HepG2 (cell line): ENCODE measurements at regions not wholly inside any gene's neighbourhood (a gene's known extent, or its start where the extent isn't known, plus 50 kb on each side); places are given as distances from the start of the nearest gene placed in this dataset.

Experiments used
- BRCA1 ChIP-seq: sonication (generic); formaldehyde crosslinking; IDR thresholded peaks from 2 replicates; pipeline ENCODE4 v1.4.0; 2020; ENCODE audit warnings: missing genetic modification reagents
- HDAC2 ChIP-seq: sonication (generic); formaldehyde crosslinking; IDR thresholded peaks from 2 replicates; pipeline ENCODE4 v1.4.0; 2020; ENCODE audit warnings: missing genetic modification reagents
- IKZF1 ChIP-seq: fragments of 450-650 bp; IDR thresholded peaks from 2 replicates; pipeline ENCODE4 v1.7.1; 2016
- MZF1 ChIP-seq: sonication (generic); formaldehyde crosslinking; IDR thresholded peaks from 2 replicates; pipeline ENCODE4 v1.8.1; 2023; ENCODE audit warnings: mild to moderate bottlenecking, missing genetic modification reagents, borderline replicate concordance
- NR1H2 ChIP-seq: sonication (generic); formaldehyde crosslinking; IDR thresholded peaks from 2 replicates; pipeline ENCODE4 v1.8.1; 2022; ENCODE audit warnings: low read depth, missing genetic modification reagents, borderline replicate concordance
- POLR2A ChIP-seq, 2 experiments: IDR thresholded peaks; 2 replicates each; pipeline ENCODE4 v1.6.1; 2011; ENCODE audit warnings: low read depth in 2 of 2, low read length in 2 of 2, mild to moderate bottlenecking in 1 of 2, moderate library complexity in 1 of 2; ENCODE audit not compliant: insufficient read depth in 1 of 2
- RAD21 ChIP-seq: fragments of 450-650 bp; formaldehyde crosslinking; IDR thresholded peaks from 2 replicates; pipeline ENCODE4 v1.5.0; 2020; ENCODE audit warnings: mild to moderate bottlenecking
- ZNF7 ChIP-seq: IDR thresholded peaks from 2 replicates; pipeline ENCODE4 v1.6.1; 2016; ENCODE audit warnings: missing biosample characterization, missing genetic modification reagents
- ZSCAN30 ChIP-seq: sonication (generic); formaldehyde crosslinking; IDR thresholded peaks from 2 replicates; pipeline ENCODE4 v1.5.0; 2020; ENCODE audit warnings: mild to moderate bottlenecking, missing genetic modification reagents
- TF ChIP-seq, protein P1 (sequence below): sonication (generic); formaldehyde crosslinking; IDR thresholded peaks from 2 replicates; pipeline ENCODE4 v1.5.0; 2020; ENCODE audit warnings: mild to moderate bottlenecking, missing genetic modification reagents, moderate library complexity
- TF ChIP-seq, protein P2 (sequence below): sonication (generic); formaldehyde crosslinking; IDR thresholded peaks from 2 replicates; pipeline ENCODE4 v1.5.0; 2020; ENCODE audit warnings: missing genetic modification reagents
- TF ChIP-seq, protein P3 (sequence below), 2 experiments: IDR thresholded peaks; 2 replicates each; pipeline ENCODE4 v1.6.1; 2011 to 2012; ENCODE audit warnings: low read length in 2 of 2, borderline replicate concordance in 1 of 2, low read depth in 1 of 2, mild to moderate bottlenecking in 1 of 2, moderate library complexity in 1 of 2

DNA sequence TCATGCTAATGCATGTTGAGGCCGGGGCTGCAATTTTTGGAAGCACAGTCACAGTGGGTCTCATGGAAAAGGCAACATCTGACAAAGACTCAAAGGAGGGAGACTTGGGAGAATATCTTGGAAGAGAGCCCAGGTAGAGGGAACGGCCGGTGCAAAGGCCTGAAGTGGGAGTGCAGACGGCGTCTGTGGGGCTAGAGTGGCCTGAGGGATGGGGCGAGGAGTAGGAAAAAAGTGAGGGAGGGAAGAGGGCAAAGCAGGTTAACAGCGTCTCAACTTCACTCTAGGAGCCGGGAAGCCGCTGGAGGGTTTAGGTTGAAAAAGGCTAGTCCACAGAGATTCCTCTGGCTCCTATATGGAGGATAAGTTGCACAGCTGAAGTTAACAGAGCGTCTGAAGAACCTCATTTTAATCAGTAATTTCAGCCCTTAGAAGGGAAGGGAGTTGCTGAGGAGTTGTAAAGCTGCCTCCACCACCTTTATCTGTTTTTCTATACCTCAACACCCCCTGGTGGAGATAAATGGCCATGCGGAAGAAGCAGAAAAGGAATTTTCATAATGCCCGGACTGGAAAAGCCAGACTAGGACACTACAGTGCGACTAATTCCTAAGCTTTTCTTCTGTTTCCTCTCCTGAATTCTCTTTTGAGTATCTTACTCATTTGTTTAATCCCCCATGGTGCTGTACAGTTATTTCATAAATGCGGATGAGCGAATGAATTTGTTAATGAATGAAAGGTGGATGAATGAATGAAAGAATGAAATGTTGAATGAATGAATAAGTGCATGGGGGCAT, 78.7 kb upstream of the ZNF281 start:
- TF ChIP-seq MZF1 (CRISPR knock-in tag): no peak
- TF ChIP-seq, protein P1, sequence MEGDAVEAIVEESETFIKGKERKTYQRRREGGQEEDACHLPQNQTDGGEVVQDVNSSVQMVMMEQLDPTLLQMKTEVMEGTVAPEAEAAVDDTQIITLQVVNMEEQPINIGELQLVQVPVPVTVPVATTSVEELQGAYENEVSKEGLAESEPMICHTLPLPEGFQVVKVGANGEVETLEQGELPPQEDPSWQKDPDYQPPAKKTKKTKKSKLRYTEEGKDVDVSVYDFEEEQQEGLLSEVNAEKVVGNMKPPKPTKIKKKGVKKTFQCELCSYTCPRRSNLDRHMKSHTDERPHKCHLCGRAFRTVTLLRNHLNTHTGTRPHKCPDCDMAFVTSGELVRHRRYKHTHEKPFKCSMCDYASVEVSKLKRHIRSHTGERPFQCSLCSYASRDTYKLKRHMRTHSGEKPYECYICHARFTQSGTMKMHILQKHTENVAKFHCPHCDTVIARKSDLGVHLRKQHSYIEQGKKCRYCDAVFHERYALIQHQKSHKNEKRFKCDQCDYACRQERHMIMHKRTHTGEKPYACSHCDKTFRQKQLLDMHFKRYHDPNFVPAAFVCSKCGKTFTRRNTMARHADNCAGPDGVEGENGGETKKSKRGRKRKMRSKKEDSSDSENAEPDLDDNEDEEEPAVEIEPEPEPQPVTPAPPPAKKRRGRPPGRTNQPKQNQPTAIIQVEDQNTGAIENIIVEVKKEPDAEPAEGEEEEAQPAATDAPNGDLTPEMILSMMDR: peak; percentile 86
- no peak for TF ChIP-seq POLR2A (IDR thresholded peaks at IDR 0.05; ENCODE audit: insufficient read depth in 1 of 2, low read depth in 2 of 2, low read length in 2 of 2)
- TF ChIP-seq RAD21 (CRISPR knock-in tag): peak; percentile 86
- no peak for TF ChIP-seq ZNF7 (CRISPR knock-in tag)
- TF ChIP-seq, protein P2, sequence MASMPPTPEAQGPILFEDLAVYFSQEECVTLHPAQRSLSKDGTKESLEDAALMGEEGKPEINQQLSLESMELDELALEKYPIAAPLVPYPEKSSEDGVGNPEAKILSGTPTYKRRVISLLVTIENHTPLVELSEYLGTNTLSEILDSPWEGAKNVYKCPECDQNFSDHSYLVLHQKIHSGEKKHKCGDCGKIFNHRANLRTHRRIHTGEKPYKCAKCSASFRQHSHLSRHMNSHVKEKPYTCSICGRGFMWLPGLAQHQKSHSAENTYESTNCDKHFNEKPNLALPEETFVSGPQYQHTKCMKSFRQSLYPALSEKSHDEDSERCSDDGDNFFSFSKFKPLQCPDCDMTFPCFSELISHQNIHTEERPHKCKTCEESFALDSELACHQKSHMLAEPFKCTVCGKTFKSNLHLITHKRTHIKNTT (CRISPR knock-in tag): no peak
- no peak for TF ChIP-seq IKZF1
- no peak for TF ChIP-seq ZSCAN30 (CRISPR knock-in tag)
- no peak for TF ChIP-seq HDAC2 (CRISPR knock-in tag)
- TF ChIP-seq, protein P3, sequence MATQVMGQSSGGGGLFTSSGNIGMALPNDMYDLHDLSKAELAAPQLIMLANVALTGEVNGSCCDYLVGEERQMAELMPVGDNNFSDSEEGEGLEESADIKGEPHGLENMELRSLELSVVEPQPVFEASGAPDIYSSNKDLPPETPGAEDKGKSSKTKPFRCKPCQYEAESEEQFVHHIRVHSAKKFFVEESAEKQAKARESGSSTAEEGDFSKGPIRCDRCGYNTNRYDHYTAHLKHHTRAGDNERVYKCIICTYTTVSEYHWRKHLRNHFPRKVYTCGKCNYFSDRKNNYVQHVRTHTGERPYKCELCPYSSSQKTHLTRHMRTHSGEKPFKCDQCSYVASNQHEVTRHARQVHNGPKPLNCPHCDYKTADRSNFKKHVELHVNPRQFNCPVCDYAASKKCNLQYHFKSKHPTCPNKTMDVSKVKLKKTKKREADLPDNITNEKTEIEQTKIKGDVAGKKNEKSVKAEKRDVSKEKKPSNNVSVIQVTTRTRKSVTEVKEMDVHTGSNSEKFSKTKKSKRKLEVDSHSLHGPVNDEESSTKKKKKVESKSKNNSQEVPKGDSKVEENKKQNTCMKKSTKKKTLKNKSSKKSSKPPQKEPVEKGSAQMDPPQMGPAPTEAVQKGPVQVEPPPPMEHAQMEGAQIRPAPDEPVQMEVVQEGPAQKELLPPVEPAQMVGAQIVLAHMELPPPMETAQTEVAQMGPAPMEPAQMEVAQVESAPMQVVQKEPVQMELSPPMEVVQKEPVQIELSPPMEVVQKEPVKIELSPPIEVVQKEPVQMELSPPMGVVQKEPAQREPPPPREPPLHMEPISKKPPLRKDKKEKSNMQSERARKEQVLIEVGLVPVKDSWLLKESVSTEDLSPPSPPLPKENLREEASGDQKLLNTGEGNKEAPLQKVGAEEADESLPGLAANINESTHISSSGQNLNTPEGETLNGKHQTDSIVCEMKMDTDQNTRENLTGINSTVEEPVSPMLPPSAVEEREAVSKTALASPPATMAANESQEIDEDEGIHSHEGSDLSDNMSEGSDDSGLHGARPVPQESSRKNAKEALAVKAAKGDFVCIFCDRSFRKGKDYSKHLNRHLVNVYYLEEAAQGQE (IDR thresholded peaks at IDR 0.05; ENCODE audit: borderline replicate concordance in 1 of 2, low read depth in 1 of 2, low read length in 2 of 2): no peak
- TF ChIP-seq NR1H2 (CRISPR knock-in tag): no peak
- no peak for TF ChIP-seq BRCA1 (CRISPR knock-in tag)
